ENCODE measurements at regions not wholly inside any gene's neighbourhood (a gene's known extent, or its start where the extent isn't known, plus 50 kb on each side); places are given as distances from the start of the nearest gene placed in this dataset.

DNA sequence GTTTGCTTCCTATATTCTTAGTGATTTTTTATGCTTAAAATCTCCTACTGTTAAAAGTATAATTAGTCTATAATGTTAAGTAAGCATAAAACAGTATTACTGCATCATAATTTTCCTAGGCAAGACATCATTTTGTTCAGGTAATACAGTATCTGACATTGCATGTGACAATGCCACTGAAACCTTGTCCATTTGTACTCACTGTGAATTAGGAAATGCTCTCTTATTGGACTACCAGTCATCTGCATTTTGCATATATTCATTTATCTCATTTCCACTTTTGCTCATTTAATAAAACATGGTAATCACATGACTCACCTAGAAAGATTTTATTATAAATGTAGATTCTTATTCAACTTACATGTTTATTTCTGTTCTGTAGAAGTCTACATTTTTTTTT lies 379.1 kb downstream of the ETV1 start:
- Histone ChIP-seq H2AFZ (ENCODE audit: low read depth, low read length) (no peak overlapping the region), H3K9me3 (ENCODE audit: insufficient read depth, low read length, severe bottlenecking) (peaks cover 6% of the 10 kb centered on the region), H3K27me3 (ENCODE audit: insufficient read depth, low read length, poor library complexity) (no peaks in the 10 kb centered on the region), H4K20me1 (ENCODE audit: insufficient read depth, low read length) (no peaks in the 10 kb centered on the region), H3K36me3 (ENCODE audit: insufficient read depth, low read length) (no peaks in the 10 kb centered on the region), H3K4me1 (ENCODE audit: insufficient read depth, low read length) (no peaks in the 10 kb centered on the region), H3K4me2 (ENCODE audit: insufficient read depth, low read length) (no peak overlapping the region), H3K9ac (ENCODE audit: low read depth, low read length) (no peak overlapping the region), H3K4me3 (ENCODE audit: low read depth in 1 of 2, low read length in 2 of 2) (no peak overlapping the region), H3K79me2 (ENCODE audit: insufficient read depth, low read length) (no peaks in the 10 kb centered on the region), H3K27ac (ENCODE audit: low read length) (no peak overlapping the region)
- DNase-seq: no peak
- no peak for ATAC-seq (ENCODE audit: insufficient read depth, low read depth)
- TF ChIP-seq EZH2 (IDR thresholded peaks at IDR 0.05; ENCODE audit: borderline replicate concordance, low read depth, low read length, severe bottlenecking): no peak
- TF ChIP-seq, protein P1, sequence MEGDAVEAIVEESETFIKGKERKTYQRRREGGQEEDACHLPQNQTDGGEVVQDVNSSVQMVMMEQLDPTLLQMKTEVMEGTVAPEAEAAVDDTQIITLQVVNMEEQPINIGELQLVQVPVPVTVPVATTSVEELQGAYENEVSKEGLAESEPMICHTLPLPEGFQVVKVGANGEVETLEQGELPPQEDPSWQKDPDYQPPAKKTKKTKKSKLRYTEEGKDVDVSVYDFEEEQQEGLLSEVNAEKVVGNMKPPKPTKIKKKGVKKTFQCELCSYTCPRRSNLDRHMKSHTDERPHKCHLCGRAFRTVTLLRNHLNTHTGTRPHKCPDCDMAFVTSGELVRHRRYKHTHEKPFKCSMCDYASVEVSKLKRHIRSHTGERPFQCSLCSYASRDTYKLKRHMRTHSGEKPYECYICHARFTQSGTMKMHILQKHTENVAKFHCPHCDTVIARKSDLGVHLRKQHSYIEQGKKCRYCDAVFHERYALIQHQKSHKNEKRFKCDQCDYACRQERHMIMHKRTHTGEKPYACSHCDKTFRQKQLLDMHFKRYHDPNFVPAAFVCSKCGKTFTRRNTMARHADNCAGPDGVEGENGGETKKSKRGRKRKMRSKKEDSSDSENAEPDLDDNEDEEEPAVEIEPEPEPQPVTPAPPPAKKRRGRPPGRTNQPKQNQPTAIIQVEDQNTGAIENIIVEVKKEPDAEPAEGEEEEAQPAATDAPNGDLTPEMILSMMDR (IDR thresholded peaks at IDR 0.05; ENCODE audit: borderline replicate concordance, extremely low read depth, low read length, poor library complexity, severe bottlenecking): no peak

DNA sequence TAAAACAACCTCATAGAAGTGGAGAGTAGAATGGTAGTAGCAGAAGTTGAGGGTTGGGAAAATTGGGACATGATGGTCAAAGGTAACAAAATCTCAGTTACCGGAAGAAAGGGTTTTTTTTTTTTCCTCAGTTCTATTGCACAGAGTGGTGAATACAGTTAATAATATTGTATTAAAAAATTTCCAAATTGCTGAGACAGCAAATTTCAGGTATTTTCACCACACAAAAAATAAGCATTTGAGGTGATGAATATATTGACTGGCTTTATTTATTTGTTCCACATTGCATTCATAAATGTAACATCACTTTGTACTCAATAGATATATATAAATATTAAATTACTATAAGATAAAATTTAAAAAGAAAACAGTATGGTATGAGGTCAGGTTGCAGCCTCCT lies 373.8 kb downstream of the ETV1 start:
- no peak overlapping the region for H3K4me2 ChIP-seq (ENCODE audit: insufficient read depth, low read length)
- DNase-seq (no peak), ATAC-seq (ENCODE audit: insufficient read depth, low read depth) (no peak)
- H2AFZ ChIP-seq (ENCODE audit: low read depth, low read length): no peak overlapping the region
- TF ChIP-seq EZH2 (IDR thresholded peaks at IDR 0.05; ENCODE audit: borderline replicate concordance, low read depth, low read length, severe bottlenecking): no peak
- TF ChIP-seq, protein P1 (IDR thresholded peaks at IDR 0.05; ENCODE audit: borderline replicate concordance, extremely low read depth, low read length, poor library complexity, severe bottlenecking): no peak
- H4K20me1 ChIP-seq (ENCODE audit: insufficient read depth, low read length): no peaks in the 10 kb centered on the region
- no peak overlapping the region for H3K4me3 ChIP-seq (ENCODE audit: low read depth in 1 of 2, low read length in 2 of 2)
- no peaks in the 10 kb centered on the region for H3K9me3 ChIP-seq (ENCODE audit: insufficient read depth, low read length, severe bottlenecking)
- no peaks in the 10 kb centered on the region for H3K4me1 ChIP-seq (ENCODE audit: insufficient read depth, low read length)
- no peak overlapping the region for H3K9ac ChIP-seq (ENCODE audit: low read depth, low read length)
- H3K79me2 ChIP-seq (ENCODE audit: insufficient read depth, low read length): no peaks in the 10 kb centered on the region
- no peaks in the 10 kb centered on the region for H3K36me3 ChIP-seq (ENCODE audit: insufficient read depth, low read length)
- no peaks in the 10 kb centered on the region for H3K27me3 ChIP-seq (ENCODE audit: insufficient read depth, low read length, poor library complexity)
- H3K27ac ChIP-seq (ENCODE audit: low read length): no peak overlapping the region

DNA sequence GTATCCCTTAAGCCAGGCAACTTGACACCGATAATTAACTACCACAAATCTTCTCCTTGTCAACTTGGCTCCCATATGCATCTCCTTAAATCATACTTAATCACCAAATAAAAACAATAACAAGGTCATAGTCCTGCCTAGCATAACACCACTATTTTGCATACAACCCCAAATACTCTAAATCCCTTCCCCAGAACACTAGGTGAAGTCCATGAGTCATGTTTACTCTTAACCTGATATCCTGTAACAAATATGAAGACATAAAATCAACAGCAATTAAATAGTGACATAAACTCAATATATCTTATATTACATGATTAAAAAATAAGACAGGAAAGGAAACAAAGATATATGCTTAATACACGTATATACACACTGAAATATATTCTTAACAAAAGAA lies 362.0 kb downstream of the ETV1 start:
- Histone ChIP-seq H3K9ac (ENCODE audit: low read depth, low read length) (no peak overlapping the region), H3K4me1 (ENCODE audit: insufficient read depth, low read length) (no peaks in the 10 kb centered on the region), H3K79me2 (ENCODE audit: insufficient read depth, low read length) (no peaks in the 10 kb centered on the region), H3K27ac (ENCODE audit: low read length) (no peak overlapping the region), H4K20me1 (ENCODE audit: insufficient read depth, low read length) (no peaks in the 10 kb centered on the region), H3K4me3 (ENCODE audit: low read depth in 1 of 2, low read length in 2 of 2) (no peak overlapping the region), H2AFZ (ENCODE audit: low read depth, low read length) (no peak overlapping the region), H3K9me3 (ENCODE audit: insufficient read depth, low read length, severe bottlenecking) (peaks cover 3% of the 10 kb centered on the region), H3K27me3 (ENCODE audit: insufficient read depth, low read length, poor library complexity) (no peaks in the 10 kb centered on the region), H3K4me2 (ENCODE audit: insufficient read depth, low read length) (no peak overlapping the region), H3K36me3 (ENCODE audit: insufficient read depth, low read length) (no peaks in the 10 kb centered on the region)
- no peak for DNase-seq
- TF ChIP-seq, protein P1 (IDR thresholded peaks at IDR 0.05; ENCODE audit: borderline replicate concordance, extremely low read depth, low read length, poor library complexity, severe bottlenecking): no peak
- TF ChIP-seq EZH2 (IDR thresholded peaks at IDR 0.05; ENCODE audit: borderline replicate concordance, low read depth, low read length, severe bottlenecking): no peak
- ATAC-seq (ENCODE audit: insufficient read depth, low read depth): no peak

Measured in DND-41 (cell line).